PC-3 (cell line): ENCODE measurements at regions not wholly inside any gene's neighbourhood (a gene's known extent, or its start where the extent isn't known, plus 50 kb on each side); places are given as distances from the start of the nearest gene placed in this dataset.

Experiments
- CTCF ChIP-seq: fragments of 300-600 bp; sonication (generic); conservative IDR thresholded peaks from 2 replicates; pipeline ENCODE4 v1.5.1; 2017; ENCODE audit warnings: antibody characterized with exemption, low read depth, mild to moderate bottlenecking, low read length
- EZH2phosphoT487 ChIP-seq: fragments of 300-600 bp; sonication (generic); IDR thresholded peaks from 2 replicates; pipeline ENCODE4 v1.6.1; 2018; ENCODE audit warnings: mild to moderate bottlenecking, antibody characterized with exemption, low read length, borderline replicate concordance

GRCh38 chr6:160861824-160862223 is 129.7 kb upstream of the MAP3K4 start:
- no peak for TF ChIP-seq CTCF
- TF ChIP-seq EZH2phosphoT487 = no peak
